ENCODE measurements at regions not wholly inside any gene's neighbourhood (a gene's known extent, or its start where the extent isn't known, plus 50 kb on each side); places are given as distances from the start of the nearest gene placed in this dataset.

DNA sequence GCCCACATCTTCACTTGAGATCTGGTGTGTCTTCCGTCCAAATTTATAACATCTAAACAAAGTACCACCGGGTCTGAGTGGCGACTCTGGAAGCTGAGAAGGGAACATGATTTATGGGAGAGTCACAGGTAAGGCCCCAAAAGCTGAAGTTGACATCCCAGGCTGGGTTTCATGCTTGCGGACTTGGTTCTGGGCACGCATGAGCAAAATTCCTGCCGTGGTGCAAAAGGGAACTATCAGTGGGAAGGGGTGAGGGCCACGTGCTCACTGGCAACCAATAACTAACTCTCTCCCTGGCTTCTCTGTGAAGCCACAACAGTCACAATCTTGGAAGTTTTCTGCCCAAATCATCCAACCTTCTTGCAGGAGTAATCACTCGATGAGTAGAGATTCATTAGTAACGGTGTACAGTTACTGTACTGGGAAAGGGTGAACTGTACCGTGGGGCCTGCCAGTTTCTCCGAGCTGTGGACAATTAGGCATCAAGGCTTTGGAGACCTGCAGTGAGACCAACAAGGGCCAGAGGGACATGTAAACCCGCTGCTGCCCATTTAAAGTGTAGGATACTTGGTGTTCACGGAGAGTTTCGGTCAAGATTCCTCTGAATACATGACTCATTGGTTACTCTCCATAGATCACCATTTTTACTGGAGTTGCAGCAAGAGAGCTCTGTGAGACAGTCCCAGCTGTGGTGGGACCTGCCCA is 69.4 kb upstream of the ASB18 start (continued):
- TF ChIP-seq ZBTB40 (IDR thresholded peaks at IDR 0.05) (no peak), ZBTB40 (CRISPR knock-in tag; IDR thresholded peaks at IDR 0.05) (no peak), PLRG1 (conservative IDR thresholded peaks at IDR 0.05) (no peak), XBP1 (CRISPR knock-in tag; IDR thresholded peaks at IDR 0.05) (no peak), ZBTB10 (CRISPR knock-in tag; IDR thresholded peaks at IDR 0.05; ENCODE audit: borderline replicate concordance) (no peak), CBFB (CRISPR knock-in tag; IDR thresholded peaks at IDR 0.05) (no peak), MATR3 (CRISPR knock-in tag; IDR thresholded peaks at IDR 0.05) (no peak), TOE1 (CRISPR knock-in tag; IDR thresholded peaks at IDR 0.05) (no peak), TIGD3 (CRISPR knock-in tag; IDR thresholded peaks at IDR 0.05; ENCODE audit: borderline replicate concordance) (no peak)
